Endothelial cell of umbilical vein (primary cell): ENCODE measurements at regions not wholly inside any gene's neighbourhood (a gene's known extent, or its start where the extent isn't known, plus 50 kb on each side); places are given as distances from the start of the nearest gene placed in this dataset.

Experiments
- BruUV-seq: library from RNA; stranded (reverse); fragments of 400-500 nt; replicated peaks from 2 replicates; lab custom pipeline; 2021; lab: Mats Ljungman, UMichigan
- CTCF ChIA-PET: fragments of 300-600, 350-600 bp; sonication (Branson Sonifier 250); formaldehyde crosslinking; loops from one replicate; lab custom pipeline; 2021; ENCODE audit warnings: antibody characterized with exemption, inconsistent platforms; lab: Charles Lee
- POLR2A ChIA-PET: fragments of 300-600, 350-600 bp; sonication (Branson Sonifier 250); formaldehyde crosslinking; loops from one replicate; lab custom pipeline; 2021; ENCODE audit warnings: antibody characterized with exemption, inconsistent platforms; lab: Charles Lee
- DNase-seq: peaks from one replicate; pipeline ENCODE4 v3.0.0-alpha.2; 2011; ENCODE audit warnings: low read depth, low spot score
- FAIRE-seq: peaks from 2 replicates; lab custom pipeline; 2011; peaks lifted over from hg19 to GRCh38; lab: Jason Lieb, UNC
- H2AFZ ChIP-seq: 2 replicates; pipeline ENCODE4 v1.6.0; 2012; ENCODE audit warnings: low read depth, low read length, control low read depth, inconsistent platforms
- H3K27ac ChIP-seq: 2 replicates; pipeline ENCODE4 v1.5.1; 2011; ENCODE audit warnings: low read depth, mild to moderate bottlenecking, control low read depth, low read length, moderate library complexity; ENCODE audit not compliant: insufficient read depth
- H3K27me3 ChIP-seq, 2 experiments: 2 replicates each; pipeline versions ENCODE4 v1.6.0 to v1.6.1; 2011; ENCODE audit warnings: low read length in 2 of 2, mixed read lengths in 1 of 2; ENCODE audit not compliant: control insufficient read depth in 2 of 2, insufficient read depth in 2 of 2
- H3K36me3 ChIP-seq, 2 experiments: 2 replicates in 1 of 2; 3 replicates in 1 of 2; pipeline ENCODE4 v1.5.1; 2011; ENCODE audit warnings: low read length in 2 of 2, mild to moderate bottlenecking in 1 of 2, moderate library complexity in 1 of 2; ENCODE audit not compliant: control insufficient read depth in 2 of 2, insufficient read depth in 2 of 2; ENCODE audit errors: extremely low read depth in 1 of 2
- H3K4me1 ChIP-seq: 3 replicates; pipeline ENCODE4 v1.5.1; 2011; ENCODE audit warnings: mild to moderate bottlenecking, low read length; ENCODE audit not compliant: control insufficient read depth, insufficient read depth; ENCODE audit errors: extremely low read depth
- H3K4me2 ChIP-seq: 2 replicates; pipeline ENCODE4 v1.6.1; 2011; ENCODE audit warnings: low read length, control low read depth, mixed read lengths; ENCODE audit not compliant: insufficient read depth
- H3K4me3 ChIP-seq, 3 experiments: fragments of 200-600 bp in 1 of 3; sonication (generic), shearing (Covaris generic) in 1 of 3; replicated peaks in 1 of 3; 2 replicates each; pipeline ENCODE4 v1.5.1; 2011 to 2016; ENCODE audit warnings: control low read depth in 3 of 3, low read length in 3 of 3, mild to moderate bottlenecking in 2 of 3, inconsistent platforms in 1 of 3, low read depth in 1 of 3, moderate library complexity in 1 of 3; ENCODE audit not compliant: insufficient read depth in 1 of 3
- H3K79me2 ChIP-seq: 2 replicates; pipeline ENCODE4 v1.6.0; 2012; ENCODE audit warnings: low read length, inconsistent platforms; ENCODE audit not compliant: control insufficient read depth, insufficient read depth
- H3K9ac ChIP-seq: replicated peaks from 2 replicates; pipeline ENCODE3; 2011; ENCODE audit warnings: low read length, control low read depth; ENCODE audit not compliant: insufficient read depth; ENCODE audit errors: extremely low read depth
- H3K9me1 ChIP-seq: replicated peaks from 3 replicates; pipeline ENCODE4 v1.6.0; 2011; ENCODE audit warnings: mild to moderate bottlenecking, low read length; ENCODE audit not compliant: control insufficient read depth, insufficient read depth; ENCODE audit errors: extremely low read depth
- H3K9me3 ChIP-seq: replicated peaks from 2 replicates; pipeline ENCODE4 v1.5.1; 2012; ENCODE audit warnings: low read length, inconsistent platforms; ENCODE audit not compliant: control insufficient read depth, insufficient read depth
- H4K20me1 ChIP-seq: replicated peaks from 2 replicates; pipeline ENCODE3; 2011; ENCODE audit warnings: mild to moderate bottlenecking, low read length; ENCODE audit not compliant: control insufficient read depth, insufficient read depth; ENCODE audit errors: extremely low read depth
- CTCF ChIP-seq, 2 donors: IDR thresholded peaks; 1 replicate in 1 of 2; 2 replicates in 1 of 2; pipeline ENCODE4 v1.5.1; 2011; ENCODE audit warnings: low read length in 2 of 2, mild to moderate bottlenecking in 2 of 2, moderate library complexity in 2 of 2, control low read depth in 1 of 2, inconsistent platforms in 1 of 2, low read depth in 1 of 2; ENCODE audit not compliant: insufficient read depth in 1 of 2; ENCODE audit errors: extremely low read depth in 1 of 2
- EZH2 ChIP-seq: IDR thresholded peaks from 2 replicates; pipeline ENCODE4 v1.6.1; 2012; ENCODE audit warnings: borderline replicate concordance, low read depth, mild to moderate bottlenecking, moderate library complexity, low read length, inconsistent platforms; ENCODE audit not compliant: severe bottlenecking
- FOS ChIP-seq: IDR thresholded peaks from 2 replicates; pipeline ENCODE4 v1.6.1; 2011; ENCODE audit warnings: mild to moderate bottlenecking, low read length, moderate library complexity, borderline replicate concordance; ENCODE audit not compliant: insufficient read depth
- GATA2 ChIP-seq: IDR thresholded peaks from 2 replicates; pipeline ENCODE4 v1.7.0; 2011; ENCODE audit warnings: low read depth, mild to moderate bottlenecking, moderate library complexity, mixed read lengths, low read length; ENCODE audit not compliant: insufficient read length, insufficient read depth
- JUN ChIP-seq: IDR thresholded peaks from 2 replicates; pipeline ENCODE4 v1.6.1; 2011; ENCODE audit warnings: borderline replicate concordance, low read depth; ENCODE audit not compliant: insufficient read length, insufficient read depth
- MAX ChIP-seq: IDR thresholded peaks from 2 replicates; pipeline ENCODE4 v1.6.1; 2011; ENCODE audit not compliant: insufficient read depth, insufficient read length
- MYC ChIP-seq: IDR thresholded peaks from one replicate; pipeline ENCODE4 v1.6.1; 2011; ENCODE audit warnings: mild to moderate bottlenecking, low read depth, low read length
- POLR2A ChIP-seq: IDR thresholded peaks from 2 replicates; pipeline ENCODE4 v1.6.1; 2012; ENCODE audit warnings: low read depth, mild to moderate bottlenecking, control low read depth, low read length
- POLR2AphosphoS5 ChIP-seq: IDR thresholded peaks from 2 replicates; pipeline ENCODE4 v1.6.1; 2012; ENCODE audit warnings: low read depth, mild to moderate bottlenecking, control low read depth, low read length, moderate library complexity; ENCODE audit not compliant: insufficient read depth
- dilution Hi-C: fragments of 300-500 bp; cut with MboI; formaldehyde crosslinking; loops from one replicate; pipeline ENCODE4 v1.15.0; 2019; ENCODE audit warnings: low sequenced_read_pairs; ENCODE audit not compliant: extremely low pct_ligation_motif_present
- intact Hi-C: fragments of 100-400 bp; cut with micrococcal nuclease; formaldehyde crosslinking; loops from one replicate; pipeline ENCODE4 v1.10.0; 2022

- no peaks in the 10 kb centered on the region for H3K4me1 ChIP-seq
- H3K4me2 ChIP-seq = no peak overlapping the region
- H3K9me1 ChIP-seq = no peaks in the 10 kb centered on the region
- H3K27ac ChIP-seq = no peak overlapping the region
- ChIA-PET CTCF (no interaction called here), POLR2A (no interaction called here)
- DNase-seq = no peak
- H3K9ac ChIP-seq = no peak overlapping the region
- no peaks in the 10 kb centered on the region for H4K20me1 ChIP-seq
- dilution Hi-C loops (no loop called here), intact Hi-C loops (no loop called here)
- no TSS peak for BruUV-seq
- H2AFZ ChIP-seq = no peak overlapping the region
- no peaks in the 10 kb centered on the region for H3K9me3 ChIP-seq
- no peak overlapping the region for H3K4me3 ChIP-seq
- H3K79me2 ChIP-seq = no peaks in the 10 kb centered on the region
- FAIRE-seq = no peak
- H3K36me3 ChIP-seq = no peaks in the 10 kb centered on the region
- TF ChIP-seq POLR2A (no peak), JUN (no peak), POLR2AphosphoS5 (no peak), CTCF (IDR thresholded peaks at IDR 0.05; ENCODE audit: extremely low read depth in 1 of 2, insufficient read depth in 1 of 2, low read depth in 1 of 2, low read length in 2 of 2) (no peak), GATA2 (no peak), FOS (no peak), MAX (no peak)
- no peaks in the 10 kb centered on the region for H3K27me3 ChIP-seq
These were observed 142.6 kb upstream of the SFSWAP start for GRCh38 chr12:131568336-131568735.

GRCh38 chr12:131570596-131570995 is 140.3 kb upstream of the SFSWAP start:
- Histone ChIP-seq H3K4me1 (no peaks in the 10 kb centered on the region), H3K4me3 (no peak overlapping the region), H3K4me2 (no peak overlapping the region), H3K36me3 (no peaks in the 10 kb centered on the region), H3K79me2 (no peaks in the 10 kb centered on the region), H2AFZ (no peak overlapping the region), H3K27me3 (no peaks in the 10 kb centered on the region), H3K9me1 (no peaks in the 10 kb centered on the region), H3K9me3 (no peaks in the 10 kb centered on the region), H3K9ac (no peak overlapping the region), H4K20me1 (no peaks in the 10 kb centered on the region), H3K27ac (no peak overlapping the region)
- FAIRE-seq (no peak), DNase-seq (no peak)
- dilution Hi-C loops (no loop called here), intact Hi-C loops (no loop called here)
- POLR2A ChIA-PET = no interaction called here
- CTCF ChIA-PET = no interaction called here
- TF ChIP-seq EZH2 (no peak), FOS (no peak), POLR2A (no peak), CTCF (IDR thresholded peaks at IDR 0.05; ENCODE audit: extremely low read depth in 1 of 2, insufficient read depth in 1 of 2, low read depth in 1 of 2, low read length in 2 of 2) (no peak), JUN (no peak), POLR2AphosphoS5 (no peak), MYC (no peak), GATA2 (no peak)
- BruUV-seq = no TSS peak
